ENCODE measurements at regions not wholly inside any gene's neighbourhood (a gene's known extent, or its start where the extent isn't known, plus 50 kb on each side); places are given as distances from the start of the nearest gene placed in this dataset.

- no peak overlapping the region for H4K5ac ChIP-seq (ENCODE audit: insufficient read length, low read depth, low read length)
- no peak overlapping the region for H2AFZ ChIP-seq (ENCODE audit: low read length)
- no peak overlapping the region for H3T11ph ChIP-seq (ENCODE audit: low read length)
- no peak overlapping the region for H3K23ac ChIP-seq (ENCODE audit: insufficient read length, low read depth, low read length)
- no peak for TF ChIP-seq CTCF (conservative IDR thresholded peaks at IDR 0.05)
- H3K23me2 ChIP-seq (ENCODE audit: insufficient read length, low read depth, low read length, poor library complexity, severe bottlenecking): no peaks in the 10 kb centered on the region
- H2BK5ac ChIP-seq (ENCODE audit: insufficient read length, low read length): no peak overlapping the region
- H3K27me3 ChIP-seq (ENCODE audit: insufficient read depth, low read length): no peaks in the 10 kb centered on the region
- H2BK12ac ChIP-seq (ENCODE audit: insufficient read length, low read depth, low read length): no peak overlapping the region
- H3K79me1 ChIP-seq (ENCODE audit: insufficient read depth, low read depth, low read length, poor library complexity, severe bottlenecking): no peaks in the 10 kb centered on the region
- H3K18ac ChIP-seq (ENCODE audit: insufficient read length, low read depth, low read length): no peak overlapping the region
- H3K14ac ChIP-seq (ENCODE audit: insufficient read depth, low read length): no peak overlapping the region
- no peak overlapping the region for H3K9ac ChIP-seq (ENCODE audit: extremely low read depth, insufficient read length, low read length)
- no peaks in the 10 kb centered on the region for H3K9me3 ChIP-seq (ENCODE audit: control insufficient read depth, low read depth, low read length)
- no peak overlapping the region for H2BK120ac ChIP-seq (ENCODE audit: low read depth, low read length, poor library complexity, severe bottlenecking)
- Mint-ChIP-seq H3K4me1 (peaks cover 35 to 39% of the 10 kb centered on the region in 2 experiments), H3K4me3 (no peak overlapping the region), H3K27me3 (ENCODE audit: low read depth) (peaks cover 25% of the 10 kb centered on the region), H3K9me3 (no peaks in the 10 kb centered on the region), H3K27ac (no peak overlapping the region), H3K36me3 (ENCODE audit: insufficient read depth in 1 of 3, low read depth in 3 of 3) (no peaks in the 10 kb centered on the region)
- no peak overlapping the region for H3K4me2 ChIP-seq (ENCODE audit: insufficient read depth, insufficient read length, low read length)
- no peak overlapping the region for H3K56ac ChIP-seq (ENCODE audit: insufficient read length, low read depth, low read length)
- H2BK15ac ChIP-seq (ENCODE audit: low read depth, low read length): no peak overlapping the region
- H3K4ac ChIP-seq (ENCODE audit: low read depth, low read length): no peak overlapping the region
- no peak overlapping the region for H4K8ac ChIP-seq (replicated peaks; ENCODE audit: insufficient read length, low read depth, low read length)
- H4K91ac ChIP-seq (ENCODE audit: insufficient read length, low read depth, low read length): no peak overlapping the region
- no peak overlapping the region for H3K27ac ChIP-seq (ENCODE audit: insufficient read length, low read depth, low read length)
- H4K20me1 ChIP-seq (ENCODE audit: control insufficient read depth, insufficient read depth, insufficient read length): no peaks in the 10 kb centered on the region
- no peak overlapping the region for H2BK20ac ChIP-seq (ENCODE audit: low read depth, low read length, poor library complexity, severe bottlenecking)
- DNase-seq: no peak
- H2AK5ac ChIP-seq (ENCODE audit: insufficient read length, low read length): no peak overlapping the region
- H3K4me1 ChIP-seq (ENCODE audit: insufficient read depth, low read length): peaks cover 4% of the 10 kb centered on the region; the same call in 1 of the 2 replicates
- no peaks in the 10 kb centered on the region for H3K79me2 ChIP-seq (ENCODE audit: insufficient read depth, low read length)
- WGBS (ENCODE audit: extremely low coverage, insufficient read length, low lambda C conversion rate): no CpG with 5 or more reads among the region's 6 CpGs
These were observed 232.5 kb downstream of the TFAP2C start for GRCh38 chr20:56861590-56861989.
